Lung microvascular endothelial cell (primary cell): ENCODE measurements at regions not wholly inside any gene's neighbourhood (a gene's known extent, or its start where the extent isn't known, plus 50 kb on each side); places are given as distances from the start of the nearest gene placed in this dataset.
"Not testable (repeated sequence)": the region's sequence is repeated elsewhere in the genome, so short reads cannot be mapped to it uniquely, and the experiment has no call there.

Experiments used
- DNase-seq, 2 donors: peaks; one replicate each; pipeline versions ENCODE4 v3.0.0 to v3.0.0-alpha.2; 2010; ENCODE audit warnings: low read depth in 2 of 2

- DNase-seq, result no peak
Measured at GRCh38 chr13:79637133-79637763, 156.3 kb downstream of the NDFIP2 start.

GRCh38 chr13:79631051-79631659 is 150.2 kb downstream of the NDFIP2 start:
- DNase-seq, result peak; percentile 63 to 85

- DNase-seq, result no peak
Measured at GRCh38 chr13:79628463-79628862, 147.5 kb downstream of the NDFIP2 start.

GRCh38 chr13:79626924-79627323 is 146.0 kb downstream of the NDFIP2 start:
- no peak for DNase-seq

- no peak for DNase-seq
Measured at GRCh38 chr13:79625517-79625916, 144.6 kb downstream of the NDFIP2 start.

GRCh38 chr13:79621902-79622301 is 140.9 kb downstream of the NDFIP2 start:
- DNase-seq, result no peak

- no peak for DNase-seq
Measured at GRCh38 chr13:79621449-79621848, 140.5 kb downstream of the NDFIP2 start.

GRCh38 chr13:79614250-79614918 is 133.4 kb downstream of the NDFIP2 start:
- DNase-seq, result no peak

GRCh38 chr13:79612604-79613003 is 131.6 kb downstream of the NDFIP2 start:
- DNase-seq, result no peak

- DNase-seq, result not testable (repeated sequence)
Measured at GRCh38 chr13:79607895-79608294, 126.9 kb downstream of the NDFIP2 start.
